SK-N-SH (cell line): ENCODE measurements at regions not wholly inside any gene's neighbourhood (a gene's known extent, or its start where the extent isn't known, plus 50 kb on each side); places are given as distances from the start of the nearest gene placed in this dataset.

Experiments used
- CTCF ChIA-PET: fragments of 300-600, 350-600 bp; formaldehyde crosslinking; extraction: SDS; loops from one replicate; lab custom pipeline; 2021; lab: Yijun Ruan, JAX
- POLR2A ChIA-PET: fragments of 350-600 bp; sonication (Branson Sonifier 250); formaldehyde crosslinking; extraction: SDS; loops from one replicate; lab custom pipeline; 2020; ENCODE audit warnings: antibody characterized with exemption, inconsistent platforms; lab: Yijun Ruan, JAX
- DNase-seq: peaks from one replicate; pipeline ENCODE4 v3.0.0; 2012
- H2AFZ ChIP-seq: fragments of 200-600 bp; sonication (generic); 2 replicates; pipeline ENCODE4 v1.8.1; 2016; ENCODE audit warnings: antibody characterized with exemption, mild to moderate bottlenecking, low read depth
- H3F3A ChIP-seq: fragments of 200-600 bp; sonication (generic); replicated peaks from 2 replicates; pipeline ENCODE3; 2016; ENCODE audit warnings: antibody characterized with exemption, mild to moderate bottlenecking; ENCODE audit not compliant: insufficient read depth
- H3K27ac ChIP-seq, 2 experiments: fragments of 200-500 bp in 1 of 2; fragments of 200-600 bp in 1 of 2; sonication (Bioruptor generic) in 1 of 2; sonication (generic), shearing (Covaris generic) in 1 of 2; 2 replicates each; pipeline versions ENCODE4 v1.5.1 to v1.6.1; 2014 to 2016; ENCODE audit warnings: low read depth in 2 of 2, inconsistent platforms in 1 of 2, low read length in 1 of 2, mild to moderate bottlenecking in 1 of 2, mixed read lengths in 1 of 2
- H3K27me3 ChIP-seq: fragments of 200-600 bp; sonication (generic), shearing (Covaris generic); 2 replicates; pipeline ENCODE4 v1.6.1; 2016; ENCODE audit warnings: mixed run types; ENCODE audit not compliant: insufficient read depth
- H3K36me3 ChIP-seq, 2 experiments: fragments of 200-500 bp in 1 of 2; fragments of 200-600 bp in 1 of 2; sonication (Bioruptor generic) in 1 of 2; sonication (generic) in 1 of 2; replicated peaks in 1 of 2; 2 replicates each; pipeline versions ENCODE3 to v1.5.1; 2014 to 2016; ENCODE audit warnings: low read length in 1 of 2, mild to moderate bottlenecking in 1 of 2; ENCODE audit not compliant: insufficient read depth in 2 of 2, control insufficient read depth in 1 of 2
- H3K4me1 ChIP-seq, 2 experiments: fragments of 200-500 bp in 1 of 2; fragments of 200-600 bp in 1 of 2; sonication (Bioruptor generic) in 1 of 2; sonication (generic), shearing (Covaris generic) in 1 of 2; 2 replicates each; pipeline versions ENCODE4 v1.5.1 to v1.6.1; 2014 to 2016; ENCODE audit warnings: low read depth in 1 of 2, low read length in 1 of 2, mixed run types in 1 of 2; ENCODE audit not compliant: insufficient read depth in 2 of 2, control insufficient read depth in 1 of 2
- H3K4me2 ChIP-seq: fragments of 200-600 bp; sonication (generic), shearing (Covaris generic); 2 replicates; pipeline ENCODE4 v1.6.1; 2017; ENCODE audit warnings: mixed run types
- H3K4me3 ChIP-seq, 2 experiments: fragments of 200-500 bp in 1 of 2; fragments of 200-600 bp in 1 of 2; sonication (Bioruptor generic) in 1 of 2; sonication (generic), shearing (Covaris generic) in 1 of 2; 2 replicates each; pipeline versions ENCODE4 v1.5.1 to v1.8.1; 2014 to 2016; ENCODE audit warnings: low read depth in 2 of 2, inconsistent platforms in 1 of 2, low read length in 1 of 2, mild to moderate bottlenecking in 1 of 2, mixed read lengths in 1 of 2, moderate library complexity in 1 of 2
- H3K79me2 ChIP-seq: fragments of 200-600 bp; sonication (generic); 2 replicates; pipeline ENCODE4 v1.8.1; 2017; ENCODE audit warnings: mild to moderate bottlenecking; ENCODE audit not compliant: insufficient read depth
- H3K9ac ChIP-seq: fragments of 200-600 bp; sonication (generic); 2 replicates; pipeline ENCODE4 v1.6.1; 2017; ENCODE audit warnings: mixed run types
- H3K9me2 ChIP-seq: fragments of 200-600 bp; sonication (generic); 2 replicates; pipeline ENCODE4 v1.6.1; 2017; ENCODE audit warnings: mixed run types
- H3K9me3 ChIP-seq: fragments of 200-600 bp; sonication (generic); 2 replicates; pipeline ENCODE4 v1.6.1; 2017; ENCODE audit warnings: mixed run types, mild to moderate bottlenecking, moderate library complexity
- H4K20me1 ChIP-seq: fragments of 200-600 bp; sonication (generic); 2 replicates; pipeline ENCODE4 v1.6.1; 2017; ENCODE audit warnings: mild to moderate bottlenecking, mixed run types; ENCODE audit not compliant: insufficient read depth
- CTCF ChIP-seq: fragments of 200-600 bp; sonication (generic); IDR thresholded peaks from 2 replicates; pipeline ENCODE4 v1.6.1; 2017; ENCODE audit warnings: antibody characterized with exemption, mild to moderate bottlenecking, moderate library complexity
- ELF1 ChIP-seq: IDR thresholded peaks from 2 replicates; pipeline ENCODE4 v1.4.0; 2012
- FOSL2 ChIP-seq: IDR thresholded peaks from 2 replicates; pipeline ENCODE4 v1.4.0; 2012; ENCODE audit warnings: low read depth, mild to moderate bottlenecking, moderate library complexity, borderline replicate concordance
- JUND ChIP-seq: IDR thresholded peaks from 2 replicates; pipeline ENCODE4 v1.4.0; 2012
- POLR2AphosphoS5 ChIP-seq: IDR thresholded peaks from 2 replicates; pipeline ENCODE4 v1.6.1; 2012; ENCODE audit warnings: low read depth, low read length
- RFX5 ChIP-seq: IDR thresholded peaks from 2 replicates; pipeline ENCODE4 v1.6.1; 2012; ENCODE audit warnings: mild to moderate bottlenecking, improper control_type of control experiment, low read length
- RXRA ChIP-seq: IDR thresholded peaks from 2 replicates; pipeline ENCODE4 v1.4.0; 2012; ENCODE audit warnings: low read depth, mild to moderate bottlenecking, borderline replicate concordance
- WGBS: methylation state at CpG from one replicate; pipeline ENCODE4 v1.1.6; 2017; ENCODE audit warnings: low lambda C conversion rate; 5-methylcytosine and 5-hydroxymethylcytosine counted together
- TF ChIP-seq, protein P1 (sequence below): IDR thresholded peaks from 2 replicates; pipeline ENCODE4 v1.6.1; 2012; ENCODE audit warnings: mild to moderate bottlenecking, low read depth, low read length, moderate library complexity

- H2AFZ ChIP-seq, result no peak overlapping the region
- TF ChIP-seq FOSL2, result no peak
- no peak for TF ChIP-seq RFX5
- TF ChIP-seq POLR2AphosphoS5, result no peak
- TF ChIP-seq CTCF, result no peak
- TF ChIP-seq, protein P1, sequence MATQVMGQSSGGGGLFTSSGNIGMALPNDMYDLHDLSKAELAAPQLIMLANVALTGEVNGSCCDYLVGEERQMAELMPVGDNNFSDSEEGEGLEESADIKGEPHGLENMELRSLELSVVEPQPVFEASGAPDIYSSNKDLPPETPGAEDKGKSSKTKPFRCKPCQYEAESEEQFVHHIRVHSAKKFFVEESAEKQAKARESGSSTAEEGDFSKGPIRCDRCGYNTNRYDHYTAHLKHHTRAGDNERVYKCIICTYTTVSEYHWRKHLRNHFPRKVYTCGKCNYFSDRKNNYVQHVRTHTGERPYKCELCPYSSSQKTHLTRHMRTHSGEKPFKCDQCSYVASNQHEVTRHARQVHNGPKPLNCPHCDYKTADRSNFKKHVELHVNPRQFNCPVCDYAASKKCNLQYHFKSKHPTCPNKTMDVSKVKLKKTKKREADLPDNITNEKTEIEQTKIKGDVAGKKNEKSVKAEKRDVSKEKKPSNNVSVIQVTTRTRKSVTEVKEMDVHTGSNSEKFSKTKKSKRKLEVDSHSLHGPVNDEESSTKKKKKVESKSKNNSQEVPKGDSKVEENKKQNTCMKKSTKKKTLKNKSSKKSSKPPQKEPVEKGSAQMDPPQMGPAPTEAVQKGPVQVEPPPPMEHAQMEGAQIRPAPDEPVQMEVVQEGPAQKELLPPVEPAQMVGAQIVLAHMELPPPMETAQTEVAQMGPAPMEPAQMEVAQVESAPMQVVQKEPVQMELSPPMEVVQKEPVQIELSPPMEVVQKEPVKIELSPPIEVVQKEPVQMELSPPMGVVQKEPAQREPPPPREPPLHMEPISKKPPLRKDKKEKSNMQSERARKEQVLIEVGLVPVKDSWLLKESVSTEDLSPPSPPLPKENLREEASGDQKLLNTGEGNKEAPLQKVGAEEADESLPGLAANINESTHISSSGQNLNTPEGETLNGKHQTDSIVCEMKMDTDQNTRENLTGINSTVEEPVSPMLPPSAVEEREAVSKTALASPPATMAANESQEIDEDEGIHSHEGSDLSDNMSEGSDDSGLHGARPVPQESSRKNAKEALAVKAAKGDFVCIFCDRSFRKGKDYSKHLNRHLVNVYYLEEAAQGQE, result no peak
- TF ChIP-seq ELF1, result no peak
- no peak for TF ChIP-seq JUND
- TF ChIP-seq RXRA, result no peak
- no peak overlapping the region; a peak in 1 of 4 replicates for H3K27ac ChIP-seq
- H3K9me2 ChIP-seq, result no peaks in the 10 kb centered on the region
- no peaks in the 10 kb centered on the region for H3K9me3 ChIP-seq
- H3K27me3 ChIP-seq, result no peaks in the 10 kb centered on the region
- H3K4me3 ChIP-seq, result no peak overlapping the region
- CTCF ChIA-PET, result interaction anchor here (0.7 to 17.7 kb wide), 10 partner anchors 10 to 169 kb away, joined by 3 to 133 read pairs (median 6); no protein-coding TSS in a partner anchor
- peaks cover 43% of the 10 kb centered on the region for H3K79me2 ChIP-seq
- no peak overlapping the region for H3K4me2 ChIP-seq
- WGBS, result 94% methylated on average over 7 of the region's 7 CpGs
- no peaks in the 10 kb centered on the region for H3K36me3 ChIP-seq
- H3K9ac ChIP-seq, result no peak overlapping the region
- peaks cover 14 to 50% of the 10 kb centered on the region in 2 experiments for H3K4me1 ChIP-seq
- DNase-seq, result no peak
- POLR2A ChIA-PET, result interaction anchor here (2.0 kb wide), 1 partner anchor 16 kb away, joined by 9 read pairs; no protein-coding TSS in a partner anchor
- peaks cover 19% of the 10 kb centered on the region for H4K20me1 ChIP-seq
- peaks cover 20% of the 10 kb centered on the region for H3F3A ChIP-seq
Observed at GRCh38 chr17:77358801-77359200, 218.0 kb downstream of the SEC14L1 start.

- no peak for TF ChIP-seq JUND
- TF ChIP-seq POLR2AphosphoS5, result no peak
- no peak for TF ChIP-seq RXRA
- Histone ChIP-seq H3K36me3 (no peaks in the 10 kb centered on the region), H3K4me3 (no peak overlapping the region), H3K4me1 (peaks cover 18 to 53% of the 10 kb centered on the region in 2 experiments), H3K27me3 (no peaks in the 10 kb centered on the region), H4K20me1 (peaks cover 19% of the 10 kb centered on the region), H2AFZ (no peak overlapping the region), H3K4me2 (no peak overlapping the region), H3F3A (peaks cover 24% of the 10 kb centered on the region), H3K79me2 (peaks cover 46% of the 10 kb centered on the region), H3K27ac (no peak overlapping the region; a peak in 1 of 4 replicates), H3K9me3 (no peaks in the 10 kb centered on the region), H3K9me2 (no peaks in the 10 kb centered on the region), H3K9ac (no peak overlapping the region)
- DNase-seq, result no peak
- ChIA-PET POLR2A (interaction anchor here (2.0 kb wide), 1 partner anchor 15 kb away, joined by 9 read pairs; no protein-coding TSS in a partner anchor), CTCF (interaction anchor here (0.7 to 17.7 kb wide), 7 partner anchors 11 to 136 kb away, joined by 3 to 133 read pairs (median 7); no protein-coding TSS in a partner anchor)
- WGBS, result 77% methylated on average over 2 of the region's 2 CpGs
Observed at GRCh38 chr17:77359236-77359635, 218.5 kb downstream of the SEC14L1 start.
